ENCODE measurements at regions not wholly inside any gene's neighbourhood (a gene's known extent, or its start where the extent isn't known, plus 50 kb on each side); places are given as distances from the start of the nearest gene placed in this dataset.

DNA sequence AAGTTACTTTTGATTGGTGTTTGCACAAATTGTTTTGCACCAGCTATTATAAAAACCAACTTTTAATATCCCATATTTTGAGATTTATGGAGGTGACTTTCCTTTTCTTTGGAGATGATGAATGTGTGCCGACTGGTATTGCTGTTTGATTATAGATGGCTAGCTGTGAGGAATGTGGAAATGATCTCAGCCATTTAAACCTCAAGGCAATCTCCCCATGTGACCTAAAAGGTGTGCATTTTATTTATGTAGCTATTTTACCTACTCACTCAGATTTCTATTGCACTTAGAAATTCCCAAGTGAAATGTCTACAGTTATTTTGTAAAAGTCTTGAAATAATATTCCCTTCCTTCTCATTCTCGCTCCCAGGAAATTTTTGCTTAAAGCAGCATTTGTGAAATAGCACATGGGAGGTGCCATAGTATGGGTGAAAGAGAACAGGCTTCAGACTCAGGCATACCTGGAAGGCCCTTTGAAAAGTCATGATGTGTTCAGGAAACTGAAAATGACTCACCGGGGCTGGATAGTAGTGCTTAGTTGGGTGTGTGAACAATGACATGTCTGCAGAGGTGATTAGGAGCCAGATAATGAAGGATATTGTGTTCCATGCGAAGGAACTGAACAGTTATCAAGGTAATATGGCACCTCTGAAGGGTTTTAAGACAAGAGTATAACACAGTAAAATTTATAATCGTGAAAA, 247.6 kb downstream of the CBLL2 start:
- TF ChIP-seq, protein P1, sequence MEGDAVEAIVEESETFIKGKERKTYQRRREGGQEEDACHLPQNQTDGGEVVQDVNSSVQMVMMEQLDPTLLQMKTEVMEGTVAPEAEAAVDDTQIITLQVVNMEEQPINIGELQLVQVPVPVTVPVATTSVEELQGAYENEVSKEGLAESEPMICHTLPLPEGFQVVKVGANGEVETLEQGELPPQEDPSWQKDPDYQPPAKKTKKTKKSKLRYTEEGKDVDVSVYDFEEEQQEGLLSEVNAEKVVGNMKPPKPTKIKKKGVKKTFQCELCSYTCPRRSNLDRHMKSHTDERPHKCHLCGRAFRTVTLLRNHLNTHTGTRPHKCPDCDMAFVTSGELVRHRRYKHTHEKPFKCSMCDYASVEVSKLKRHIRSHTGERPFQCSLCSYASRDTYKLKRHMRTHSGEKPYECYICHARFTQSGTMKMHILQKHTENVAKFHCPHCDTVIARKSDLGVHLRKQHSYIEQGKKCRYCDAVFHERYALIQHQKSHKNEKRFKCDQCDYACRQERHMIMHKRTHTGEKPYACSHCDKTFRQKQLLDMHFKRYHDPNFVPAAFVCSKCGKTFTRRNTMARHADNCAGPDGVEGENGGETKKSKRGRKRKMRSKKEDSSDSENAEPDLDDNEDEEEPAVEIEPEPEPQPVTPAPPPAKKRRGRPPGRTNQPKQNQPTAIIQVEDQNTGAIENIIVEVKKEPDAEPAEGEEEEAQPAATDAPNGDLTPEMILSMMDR (IDR thresholded peaks at IDR 0.05; ENCODE audit: low read depth, low read length), result no peak
- no peak overlapping the region for H3K4me3 ChIP-seq (ENCODE audit: low read depth, low read length)

DNA sequence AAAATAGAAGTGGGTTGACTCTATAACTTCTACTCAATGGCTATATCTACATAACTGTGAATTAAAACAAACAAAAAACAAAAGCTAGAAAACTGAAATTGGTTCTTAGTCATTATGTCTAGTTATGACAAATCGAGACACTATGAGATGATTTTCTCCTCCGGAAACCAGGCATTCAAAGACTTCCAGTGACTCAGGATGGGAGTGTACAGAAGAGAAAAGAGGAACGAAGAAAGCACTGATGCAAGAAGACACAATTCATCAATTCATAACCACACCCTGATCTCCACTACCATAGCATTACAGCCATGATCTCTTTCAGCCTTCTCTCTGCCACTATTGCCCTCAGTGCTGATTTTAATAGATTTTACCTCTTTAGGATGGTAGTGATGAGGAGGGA, 253.6 kb downstream of the CBLL2 start:
- TF ChIP-seq, protein P1 (IDR thresholded peaks at IDR 0.05; ENCODE audit: low read depth, low read length), result no peak
- H3K4me3 ChIP-seq (ENCODE audit: low read depth, low read length), result no peak overlapping the region

DNA sequence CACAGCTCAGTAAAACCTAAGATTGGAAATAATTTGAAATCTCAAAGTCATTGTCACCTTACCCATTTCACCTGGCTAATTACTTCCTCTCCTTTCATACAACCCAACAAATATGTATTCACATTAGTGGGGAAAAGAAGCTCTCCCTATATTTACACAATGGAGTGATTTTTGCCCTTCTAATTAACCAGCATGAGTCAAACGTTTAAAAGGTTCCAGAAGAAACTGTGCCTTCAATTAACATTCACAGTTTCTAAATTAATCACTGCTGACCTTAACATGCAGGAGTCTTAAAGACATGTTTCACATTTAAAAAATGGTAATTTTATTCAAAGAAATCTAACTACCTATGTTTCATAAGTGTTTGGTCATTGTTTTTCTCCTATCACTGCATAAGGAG, 254.6 kb downstream of the CBLL2 start:
- no peak overlapping the region for H3K4me3 ChIP-seq (ENCODE audit: low read depth, low read length)
- TF ChIP-seq, protein P1 (IDR thresholded peaks at IDR 0.05; ENCODE audit: low read depth, low read length), result no peak

DNA sequence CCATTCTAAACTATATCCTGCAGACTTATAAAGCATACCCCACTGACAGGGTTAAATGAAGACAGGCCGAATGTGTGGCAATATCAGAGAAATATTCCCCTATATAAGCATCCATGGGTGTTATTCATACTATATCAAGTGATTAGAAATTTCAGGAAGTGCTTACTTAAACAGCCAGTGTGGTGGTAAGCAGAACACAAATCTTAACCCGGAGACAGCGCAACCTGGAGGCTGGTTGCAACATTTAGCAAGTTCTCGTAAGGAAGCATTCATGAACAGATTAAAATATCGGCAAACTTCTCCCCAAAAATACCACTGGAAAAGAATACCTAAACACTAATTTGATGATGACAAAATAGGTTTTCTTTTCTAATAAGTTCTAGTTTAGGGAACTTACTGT, 261.2 kb downstream of the CBLL2 start:
- TF ChIP-seq, protein P1 (IDR thresholded peaks at IDR 0.05; ENCODE audit: low read depth, low read length), result no peak
- H3K4me3 ChIP-seq (ENCODE audit: low read depth, low read length), result no peak overlapping the region

DNA sequence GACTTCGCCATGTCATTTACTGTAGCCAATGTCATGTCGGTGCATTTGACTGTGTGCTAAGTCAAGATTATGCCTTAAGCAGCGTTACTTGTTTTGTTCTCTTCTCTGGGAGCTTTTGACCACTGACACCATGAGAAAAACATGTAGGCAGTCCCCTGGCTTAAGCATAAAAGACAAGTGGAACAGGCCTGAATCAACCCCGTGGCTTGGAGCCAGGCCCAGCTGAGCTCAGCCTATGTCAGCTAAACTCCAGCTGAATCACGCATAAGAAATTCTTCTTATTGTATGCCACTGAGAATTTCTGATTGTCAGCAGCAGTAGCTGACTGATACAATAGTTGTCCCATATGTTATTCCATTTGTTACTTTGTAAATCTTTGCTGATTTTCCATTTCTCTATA, 261.9 kb downstream of the CBLL2 start:
- TF ChIP-seq, protein P1 (IDR thresholded peaks at IDR 0.05; ENCODE audit: low read depth, low read length), result no peak
- H3K4me3 ChIP-seq (ENCODE audit: low read depth, low read length), result no peak overlapping the region

DNA sequence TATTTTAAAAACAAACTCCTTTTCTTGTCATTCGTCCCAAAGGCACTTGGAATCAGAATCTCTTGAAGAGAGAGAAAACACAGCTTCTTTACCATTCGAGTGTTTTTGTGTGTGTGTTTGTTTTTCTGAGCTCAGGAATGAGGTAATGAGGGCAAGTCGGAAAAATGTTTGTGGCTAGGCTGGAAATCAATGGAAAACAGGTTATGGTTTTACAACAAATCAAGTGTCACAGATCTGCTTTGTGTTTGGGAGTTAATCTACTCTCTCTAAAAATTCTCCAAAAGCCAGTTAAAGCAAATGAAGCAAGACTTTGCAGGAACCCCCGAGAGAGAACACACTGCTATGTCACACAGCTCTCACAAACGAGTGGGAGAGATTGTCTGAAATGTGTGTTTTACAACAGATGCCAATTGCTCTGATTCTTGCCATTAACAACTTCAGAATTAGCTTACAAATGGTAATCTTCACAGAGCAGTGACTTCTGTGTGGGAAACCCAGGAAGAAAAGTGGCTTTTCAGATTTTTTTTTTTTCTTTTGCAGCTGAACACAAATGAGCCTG, 264.1 kb downstream of the CBLL2 start:
- H3K4me3 ChIP-seq (ENCODE audit: low read depth, low read length), result no peak overlapping the region
- TF ChIP-seq, protein P1 (IDR thresholded peaks at IDR 0.05; ENCODE audit: low read depth, low read length), result no peak

DNA sequence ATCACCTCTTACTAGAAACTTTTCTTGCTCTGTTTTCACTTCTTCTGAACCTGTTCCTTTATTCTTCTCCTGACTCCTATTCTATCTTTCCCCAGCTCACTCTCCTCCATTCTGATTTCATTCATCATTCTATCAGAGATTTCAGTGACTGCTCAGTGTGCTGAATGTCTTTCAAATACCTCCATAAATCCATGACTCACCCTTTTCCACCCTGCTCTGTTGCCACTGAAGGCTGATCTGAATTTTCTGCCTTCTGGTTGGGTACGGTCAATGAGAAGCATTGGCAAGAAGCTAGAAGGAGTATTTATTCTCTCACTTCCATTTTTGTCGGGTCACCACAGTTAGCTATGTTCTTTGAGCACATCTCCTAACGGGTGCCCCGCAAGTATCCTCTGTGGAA, 265.9 kb downstream of the CBLL2 start:
- TF ChIP-seq, protein P1 (IDR thresholded peaks at IDR 0.05; ENCODE audit: low read depth, low read length), result no peak
- no peak overlapping the region for H3K4me3 ChIP-seq (ENCODE audit: low read depth, low read length)

All from WI38 (cell line).